Epithelial cell of prostate (primary cell): ENCODE measurements at regions not wholly inside any gene's neighbourhood (a gene's known extent, or its start where the extent isn't known, plus 50 kb on each side); places are given as distances from the start of the nearest gene placed in this dataset.

Source experiments
- DNase-seq: peaks from one replicate; pipeline ENCODE4 v3.0.0-alpha.2; 2011; ENCODE audit warnings: low read depth, low spot score
- H3K27ac ChIP-seq: fragments of 450-650 bp; 2 replicates; pipeline ENCODE4 v1.5.1; 2017; ENCODE audit warnings: mild to moderate bottlenecking

- DNase-seq = no peak
- H3K27ac ChIP-seq = no peak overlapping the region
Measured at GRCh38 chr5:3261081-3261480, 334.6 kb upstream of the IRX1 start.

- DNase-seq = no peak
- no peak overlapping the region for H3K27ac ChIP-seq
Measured at GRCh38 chr5:3258050-3258449, 337.6 kb upstream of the IRX1 start.

- DNase-seq = no peak
- no peak overlapping the region for H3K27ac ChIP-seq
Measured at GRCh38 chr5:3252235-3252634, 343.4 kb upstream of the IRX1 start.

- no peak overlapping the region for H3K27ac ChIP-seq
- DNase-seq = no peak
Measured at GRCh38 chr5:3251784-3252183, 343.8 kb upstream of the IRX1 start.

- no peak overlapping the region for H3K27ac ChIP-seq
- DNase-seq = no peak
Measured at GRCh38 chr5:3249401-3249800, 346.2 kb upstream of the IRX1 start.

GRCh38 chr5:3237276-3237868 lies 358.3 kb upstream of the IRX1 start:
- no peak overlapping the region for H3K27ac ChIP-seq
- no peak for DNase-seq

GRCh38 chr5:3234566-3234965 lies 361.1 kb upstream of the IRX1 start:
- no peak overlapping the region for H3K27ac ChIP-seq
- no peak for DNase-seq

GRCh38 chr5:3230941-3231340 lies 364.7 kb upstream of the IRX1 start:
- DNase-seq = no peak
- no peak overlapping the region for H3K27ac ChIP-seq

- DNase-seq = no peak
- H3K27ac ChIP-seq = no peak overlapping the region
Measured at GRCh38 chr5:3230254-3230653, 365.4 kb upstream of the IRX1 start.

GRCh38 chr5:3226196-3226920 lies 369.3 kb upstream of the IRX1 start:
- no peak for DNase-seq
- H3K27ac ChIP-seq = no peak overlapping the region

- no peak overlapping the region for H3K27ac ChIP-seq
- DNase-seq = no peak
Measured at GRCh38 chr5:3225201-3225960, 370.3 kb upstream of the IRX1 start.

- DNase-seq = no peak
Measured at GRCh38 chr5:3222924-3223323, 372.7 kb upstream of the IRX1 start.

GRCh38 chr5:3221432-3221831 lies 374.2 kb upstream of the IRX1 start:
- H3K27ac ChIP-seq = no peak overlapping the region
- DNase-seq = no peak

More at GRCh38 chr5:3222924-3223323, 372.7 kb upstream of the IRX1 start:
- no peak overlapping the region for H3K27ac ChIP-seq

GRCh38 chr5:3220638-3221288 lies 374.9 kb upstream of the IRX1 start:
- H3K27ac ChIP-seq = no peak overlapping the region
- DNase-seq = no peak

GRCh38 chr5:3220201-3220600 lies 375.4 kb upstream of the IRX1 start:
- H3K27ac ChIP-seq = no peak overlapping the region
- no peak for DNase-seq

GRCh38 chr5:3218916-3219650 lies 376.5 kb upstream of the IRX1 start:
- no peak overlapping the region for H3K27ac ChIP-seq
- DNase-seq = no peak

GRCh38 chr5:3217771-3218495 lies 377.7 kb upstream of the IRX1 start:
- H3K27ac ChIP-seq = no peak overlapping the region
- no peak for DNase-seq

GRCh38 chr5:3217114-3217513 lies 378.5 kb upstream of the IRX1 start:
- DNase-seq = no peak
- no peak overlapping the region for H3K27ac ChIP-seq

- H3K27ac ChIP-seq = no peak overlapping the region
- no peak for DNase-seq
Measured at GRCh38 chr5:3216386-3216785, 379.2 kb upstream of the IRX1 start.
